Caco-2 (cell line): ENCODE measurements at regions not wholly inside any gene's neighbourhood (a gene's known extent, or its start where the extent isn't known, plus 50 kb on each side); places are given as distances from the start of the nearest gene placed in this dataset.

Source experiments
- BruUV-seq: library from RNA; stranded (reverse); fragments of 400-500 nt; replicated peaks from 2 replicates; lab custom pipeline; 2021; lab: Mats Ljungman, UMichigan
- CTCF ChIA-PET: fragments of 300-600 bp; sonication (Branson Sonifier 250); formaldehyde crosslinking; loops from one replicate; lab custom pipeline; 2022; ENCODE audit warnings: antibody characterized with exemption; lab: Charles Lee
- POLR2A ChIA-PET: fragments of 300-600 bp; sonication (Branson Sonifier 250); formaldehyde crosslinking; loops from one replicate; lab custom pipeline; 2022; ENCODE audit warnings: antibody characterized with exemption; lab: Charles Lee
- DNase-seq, 2 experiments: peaks; one replicate each; pipeline versions ENCODE4 v3.0.0 to v3.0.0-alpha.2; 2020 to 2022
- H3K27me3 ChIP-seq: replicated peaks from 2 replicates; pipeline ENCODE4 v1.6.0; 2011; ENCODE audit warnings: low read length; ENCODE audit not compliant: control insufficient read depth, insufficient read depth
- H3K36me3 ChIP-seq: 2 replicates; pipeline ENCODE4 v1.5.1; 2011; ENCODE audit warnings: low read length; ENCODE audit not compliant: control insufficient read depth, insufficient read depth
- H3K4me1 ChIP-seq: fragments of 250-450 bp; sonication (Bioruptor Pico); 2 replicates; pipeline ENCODE4 v1.5.1; 2020; ENCODE audit warnings: mild to moderate bottlenecking
- H3K4me3 ChIP-seq: 2 replicates; pipeline ENCODE4 v1.5.1; 2011; ENCODE audit warnings: low read depth, mild to moderate bottlenecking, control low read depth, low read length
- H3K9me3 ChIP-seq: fragments of 250-450 bp; sonication (Bioruptor Pico); 2 replicates; pipeline ENCODE4 v1.5.1; 2020; ENCODE audit warnings: mild to moderate bottlenecking, moderate library complexity
- H3K27ac Mint-ChIP-seq: one replicate; pipeline ENCODE4 v1.8.0; 2022; ENCODE audit warnings: mixed read lengths; ENCODE audit not compliant: unreplicated experiment
- H3K27me3 Mint-ChIP-seq: one replicate; pipeline ENCODE4 v1.8.0; 2022; ENCODE audit warnings: mixed read lengths; ENCODE audit not compliant: insufficient read depth, unreplicated experiment
- H3K36me3 Mint-ChIP-seq: one replicate; pipeline ENCODE4 v1.8.0; 2022; ENCODE audit warnings: mild to moderate bottlenecking, mixed read lengths; ENCODE audit not compliant: insufficient read depth, unreplicated experiment
- H3K4me1 Mint-ChIP-seq: one replicate; pipeline ENCODE4 v1.8.0; 2022; ENCODE audit warnings: low read depth, mixed read lengths; ENCODE audit not compliant: unreplicated experiment
- H3K4me3 Mint-ChIP-seq: one replicate; pipeline ENCODE4 v1.8.0; 2022; ENCODE audit warnings: mild to moderate bottlenecking, moderate library complexity, mixed read lengths; ENCODE audit not compliant: unreplicated experiment
- H3K9me3 Mint-ChIP-seq: one replicate; pipeline ENCODE4 v1.8.0; 2022; ENCODE audit warnings: mixed read lengths; ENCODE audit not compliant: unreplicated experiment
- CTCF ChIP-seq, 2 experiments: fragments of 200-600 bp in 1 of 2; IDR thresholded peaks; 1 replicate in 1 of 2; 2 replicates in 1 of 2; pipeline versions ENCODE4 v1.5.1 to v1.8.0; 2011 to 2022; ENCODE audit warnings: antibody characterized with exemption in 1 of 2, control low read depth in 1 of 2, inconsistent platforms in 1 of 2, low read depth in 1 of 2, low read length in 1 of 2, mild to moderate bottlenecking in 1 of 2, moderate library complexity in 1 of 2; ENCODE audit not compliant: insufficient read depth in 1 of 2, severe bottlenecking in 1 of 2, unreplicated experiment in 1 of 2
- intact Hi-C: fragments of 100-400 bp; cut with micrococcal nuclease; formaldehyde crosslinking; loops from one replicate; pipeline ENCODE4 v1.10.0; 2022; ENCODE audit not compliant: unreplicated experiment

GRCh38 chr13:103698000-103698399 is 631.8 kb upstream of the SLC10A2 start:
- Histone ChIP-seq H3K4me3 (no peak overlapping the region), H3K27me3 (no peaks in the 10 kb centered on the region), H3K9me3 (no peaks in the 10 kb centered on the region), H3K36me3 (no peaks in the 10 kb centered on the region), H3K4me1 (0 out of 2 replicates have a peak, but pooled peaks cover 3% of the 10 kb centered on the region)
- peaks cover 10% of the 10 kb centered on the region for H3K9me3 Mint-ChIP-seq
- BruUV-seq: no TSS peak
- no peak overlapping the region for H3K4me3 Mint-ChIP-seq
- TF ChIP-seq CTCF (IDR thresholded peaks at IDR 0.05; ENCODE audit: insufficient read depth in 1 of 2, low read depth in 1 of 2, low read length in 1 of 2, severe bottlenecking in 1 of 2, unreplicated experiment in 1 of 2): no peak
- H3K4me1 Mint-ChIP-seq: peaks cover 12% of the 10 kb centered on the region
- DNase-seq: no peak
- H3K27me3 Mint-ChIP-seq: peaks cover under 1% of the 10 kb centered on the region
- POLR2A ChIA-PET: interaction anchor here (0.7 kb wide), 1 partner anchor 1046 kb away, joined by 4 read pairs; no protein-coding TSS in a partner anchor
- intact Hi-C loops: no loop called here
- H3K27ac Mint-ChIP-seq: no peak overlapping the region
- H3K36me3 Mint-ChIP-seq: no peaks in the 10 kb centered on the region
- CTCF ChIA-PET: no interaction called here

- CTCF ChIA-PET: no interaction called here
- no peak for TF ChIP-seq CTCF (IDR thresholded peaks at IDR 0.05; ENCODE audit: insufficient read depth in 1 of 2, low read depth in 1 of 2, low read length in 1 of 2, severe bottlenecking in 1 of 2, unreplicated experiment in 1 of 2)
Measured at GRCh38 chr13:103695320-103695719, 629.1 kb upstream of the SLC10A2 start.

GRCh38 chr13:103694471-103694870 is 628.3 kb upstream of the SLC10A2 start:
- BruUV-seq: no TSS peak
- Mint-ChIP-seq H3K4me3 (no peak overlapping the region), H3K4me1 (peaks cover 12% of the 10 kb centered on the region), H3K27ac (no peak overlapping the region), H3K36me3 (no peaks in the 10 kb centered on the region), H3K9me3 (peaks cover 10% of the 10 kb centered on the region), H3K27me3 (no peaks in the 10 kb centered on the region)
- ChIA-PET POLR2A (no interaction called here), CTCF (no interaction called here)
- H3K36me3 ChIP-seq: no peaks in the 10 kb centered on the region
- DNase-seq: no peak
- H3K4me1 ChIP-seq: 0 out of 2 replicates have a peak, but pooled peaks cover 3% of the 10 kb centered on the region
- H3K27me3 ChIP-seq: no peaks in the 10 kb centered on the region
- intact Hi-C loops: no loop called here
- TF ChIP-seq CTCF (IDR thresholded peaks at IDR 0.05; ENCODE audit: insufficient read depth in 1 of 2, low read depth in 1 of 2, low read length in 1 of 2, severe bottlenecking in 1 of 2, unreplicated experiment in 1 of 2): no peak
- no peak overlapping the region for H3K4me3 ChIP-seq
- H3K9me3 ChIP-seq: no peaks in the 10 kb centered on the region

More at GRCh38 chr13:103695320-103695719, 629.1 kb upstream of the SLC10A2 start:
- no peaks in the 10 kb centered on the region for H3K36me3 Mint-ChIP-seq
- H3K27ac Mint-ChIP-seq: no peak overlapping the region
- H3K4me1 ChIP-seq: 0 out of 2 replicates have a peak, but pooled peaks cover 3% of the 10 kb centered on the region
- intact Hi-C loops: no loop called here
- H3K27me3 ChIP-seq: no peaks in the 10 kb centered on the region
- POLR2A ChIA-PET: no interaction called here
- H3K27me3 Mint-ChIP-seq: no peaks in the 10 kb centered on the region
- H3K4me3 ChIP-seq: no peak overlapping the region
- no peaks in the 10 kb centered on the region for H3K36me3 ChIP-seq
- H3K4me1 Mint-ChIP-seq: peaks cover 12% of the 10 kb centered on the region
- no peaks in the 10 kb centered on the region for H3K9me3 ChIP-seq
- no TSS peak for BruUV-seq
- DNase-seq: no peak
- peaks cover 10% of the 10 kb centered on the region for H3K9me3 Mint-ChIP-seq
- H3K4me3 Mint-ChIP-seq: no peak overlapping the region
